ENCODE measurements at regions not wholly inside any gene's neighbourhood (a gene's known extent, or its start where the extent isn't known, plus 50 kb on each side); places are given as distances from the start of the nearest gene placed in this dataset.

GRCh38 chr5:6280425-6281100 is 97.8 kb downstream of the MED10 start:
- TF ChIP-seq EZH2 (IDR thresholded peaks at IDR 0.05; ENCODE audit: insufficient read depth, low read length), result no peak
- TF ChIP-seq, protein P1, sequence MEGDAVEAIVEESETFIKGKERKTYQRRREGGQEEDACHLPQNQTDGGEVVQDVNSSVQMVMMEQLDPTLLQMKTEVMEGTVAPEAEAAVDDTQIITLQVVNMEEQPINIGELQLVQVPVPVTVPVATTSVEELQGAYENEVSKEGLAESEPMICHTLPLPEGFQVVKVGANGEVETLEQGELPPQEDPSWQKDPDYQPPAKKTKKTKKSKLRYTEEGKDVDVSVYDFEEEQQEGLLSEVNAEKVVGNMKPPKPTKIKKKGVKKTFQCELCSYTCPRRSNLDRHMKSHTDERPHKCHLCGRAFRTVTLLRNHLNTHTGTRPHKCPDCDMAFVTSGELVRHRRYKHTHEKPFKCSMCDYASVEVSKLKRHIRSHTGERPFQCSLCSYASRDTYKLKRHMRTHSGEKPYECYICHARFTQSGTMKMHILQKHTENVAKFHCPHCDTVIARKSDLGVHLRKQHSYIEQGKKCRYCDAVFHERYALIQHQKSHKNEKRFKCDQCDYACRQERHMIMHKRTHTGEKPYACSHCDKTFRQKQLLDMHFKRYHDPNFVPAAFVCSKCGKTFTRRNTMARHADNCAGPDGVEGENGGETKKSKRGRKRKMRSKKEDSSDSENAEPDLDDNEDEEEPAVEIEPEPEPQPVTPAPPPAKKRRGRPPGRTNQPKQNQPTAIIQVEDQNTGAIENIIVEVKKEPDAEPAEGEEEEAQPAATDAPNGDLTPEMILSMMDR (IDR thresholded peaks at IDR 0.05; ENCODE audit: insufficient read depth, low read depth, low read length), result no peak
